DMS153 treated with DMSO at 0.1 percent for 48 hours (cell line): ENCODE measurements at regions not wholly inside any gene's neighbourhood (a gene's known extent, or its start where the extent isn't known, plus 50 kb on each side); places are given as distances from the start of the nearest gene placed in this dataset.

Source experiments
- DNase-seq: peaks from one replicate; lab custom pipeline; 2025; ENCODE audit not compliant: unreplicated experiment; lab: John Stamatoyannopoulos, UW

GRCh38 chr12:17810399-17810798, 279.6 kb downstream of the RERGL start:
- DNase-seq, result no peak

- no peak for DNase-seq
Observed at GRCh38 chr12:17809206-17809605, 280.8 kb downstream of the RERGL start.

- DNase-seq, result no peak
Observed at GRCh38 chr12:17802657-17803641, 287.0 kb downstream of the RERGL start.

DNA sequence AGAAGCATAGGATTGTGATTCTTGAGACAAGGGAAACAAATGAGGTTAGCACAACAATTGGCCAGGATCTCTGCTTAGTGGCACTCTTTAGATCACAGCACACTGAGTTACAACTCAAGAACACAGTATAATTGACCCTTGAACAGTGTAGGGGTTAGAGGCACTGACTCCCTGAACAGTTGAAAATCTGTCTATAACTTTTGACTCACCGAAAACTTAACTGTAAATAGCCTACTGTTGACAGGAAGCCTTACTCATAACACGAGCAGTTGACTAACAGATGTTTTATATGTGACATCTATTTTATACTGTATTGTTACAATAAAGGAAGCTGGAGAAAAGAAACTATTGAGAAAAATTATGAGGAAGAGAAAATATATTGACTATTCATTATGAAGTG, 296.1 kb downstream of the RERGL start:
- no peak for DNase-seq

GRCh38 chr12:17778242-17778641, 311.8 kb downstream of the RERGL start:
- DNase-seq, result no peak

- DNase-seq, result no peak
Observed at GRCh38 chr12:17763366-17763765, 326.6 kb downstream of the RERGL start.

DNA sequence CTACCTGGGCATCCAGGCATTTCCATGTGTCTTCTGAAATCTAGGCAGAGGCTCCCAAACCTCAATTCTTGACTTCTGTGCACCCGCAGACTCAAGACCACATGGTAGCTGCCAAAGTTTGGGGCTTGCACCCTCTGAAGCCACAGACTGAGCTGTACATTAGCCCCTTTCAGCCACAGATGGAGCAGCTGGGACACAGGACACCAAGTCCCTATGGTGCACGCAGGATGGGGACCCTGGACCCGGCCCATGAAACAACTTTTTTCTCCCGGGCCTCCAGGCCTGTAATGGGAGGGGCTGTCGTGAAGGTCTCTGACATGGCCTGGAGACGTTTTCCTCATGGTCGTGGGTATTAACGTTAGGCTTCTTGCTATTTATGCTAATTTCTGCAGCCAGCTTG, 330.0 kb downstream of the RERGL start:
- no peak for DNase-seq
